Body of pancreas (tissue), 4 donors: ENCODE measurements at regions not wholly inside any gene's neighbourhood (a gene's known extent, or its start where the extent isn't known, plus 50 kb on each side); places are given as distances from the start of the nearest gene placed in this dataset.

Experiments
- ATAC-seq: fragments of 150-250 bp; one replicate; pipeline ENCODE4 v1.9.1; 2016
- DNase-seq, 4 donors: peaks; one replicate each; pipeline ENCODE4 v3.0.0-alpha.2; 2019
- H3K27ac ChIP-seq, 4 donors: fragments of 200-600 bp; sonication (generic); 1 replicate in 3 of 4; 2 replicates in 1 of 4; pipeline versions ENCODE4 v1.5.1 to v1.6.1; 2016 to 2019; ENCODE audit warnings: mild to moderate bottlenecking in 1 of 4, mixed read lengths in 1 of 4, moderate library complexity in 1 of 4
- H3K27me3 ChIP-seq, 2 donors: fragments of 200-600 bp; sonication (generic); one replicate each; pipeline ENCODE4 v1.6.0; 2016; ENCODE audit warnings: mild to moderate bottlenecking in 1 of 2
- H3K36me3 ChIP-seq, 2 donors: fragments of 200-600 bp; sonication (generic); replicated peaks in 1 of 2; 2 replicates each; pipeline ENCODE4 v1.5.1; 2016; ENCODE audit warnings: low read depth in 2 of 2; ENCODE audit not compliant: insufficient read depth in 1 of 2
- H3K4me1 ChIP-seq: fragments of 200-600 bp; sonication (generic); one replicate; pipeline ENCODE4 v1.6.0; 2016
- H3K4me3 ChIP-seq, 2 donors: fragments of 200-600 bp; sonication (generic); 1 replicate in 1 of 2; 2 replicates in 1 of 2; pipeline ENCODE4 v1.5.1; 2016 to 2019
- H3K9me3 ChIP-seq, 3 donors: fragments of 200-600 bp; sonication (generic); 1 replicate in 2 of 3; 2 replicates in 1 of 3; pipeline ENCODE4 v1.5.1; 2016
- CTCF ChIP-seq, 7 experiments: fragments of 450-650 bp in 4 of 7; fragments of 200-600 bp in 3 of 7; sonication (generic) in 3 of 7; IDR thresholded peaks; one replicate each; pipeline ENCODE4 v1.5.1; 2016 to 2019; ENCODE audit warnings: antibody characterized with exemption in 7 of 7
- POLR2A ChIP-seq, 3 donors: fragments of 450-650 bp; IDR thresholded peaks; one replicate each; pipeline ENCODE4 v1.6.1; 2016; ENCODE audit warnings: antibody characterized with exemption in 3 of 3, mild to moderate bottlenecking in 2 of 3
- WGBS, 2 donors: methylation state at CpG; one replicate each; pipeline ENCODE4 v1.1.5; 2017; 5-methylcytosine and 5-hydroxymethylcytosine counted together
- intact Hi-C: fragments of 100-400 bp; cut with DNase I; formaldehyde crosslinking; loops from one replicate; pipeline ENCODE4 v1.15.1; 2023

GRCh38 chr5:141793403-141793802 is 84.8 kb downstream of the PCDH1 start:
- H3K4me3 ChIP-seq = no peak overlapping the region
- DNase-seq (no peak), ATAC-seq (no peak)
- H3K27ac ChIP-seq = no peak overlapping the region
- no peaks in the 10 kb centered on the region for H3K4me1 ChIP-seq
- no peaks in the 10 kb centered on the region for H3K36me3 ChIP-seq
- intact Hi-C loops = no loop called here
- H3K9me3 ChIP-seq = no peaks in the 10 kb centered on the region
- H3K27me3 ChIP-seq = no peaks in the 10 kb centered on the region
- WGBS, 2 donors = 62 to 83% methylated on average over 3 of the region's 3 CpGs
- no peak for TF ChIP-seq POLR2A (IDR thresholded peaks at IDR 0.05)
- no peak for TF ChIP-seq CTCF (IDR thresholded peaks at IDR 0.05)

GRCh38 chr5:141790630-141791029 is 87.6 kb downstream of the PCDH1 start:
- intact Hi-C loops = no loop called here
- TF ChIP-seq POLR2A (IDR thresholded peaks at IDR 0.05) = no peak
- TF ChIP-seq CTCF (IDR thresholded peaks at IDR 0.05) = no peak
- DNase-seq (no peak), ATAC-seq (no peak)
- H3K27ac ChIP-seq = no peak overlapping the region
- H3K27me3 ChIP-seq = no peaks in the 10 kb centered on the region
- no peaks in the 10 kb centered on the region for H3K9me3 ChIP-seq
- H3K4me3 ChIP-seq = no peak overlapping the region
- H3K4me1 ChIP-seq = no peaks in the 10 kb centered on the region
- H3K36me3 ChIP-seq = no peaks in the 10 kb centered on the region
- WGBS, 2 donors = 62 to 89% methylated on average over 2 to 3 of the region's 3 CpGs

GRCh38 chr5:141789330-141789729 is 88.9 kb downstream of the PCDH1 start:
- Histone ChIP-seq H3K27me3 (no peaks in the 10 kb centered on the region), H3K27ac (no peak overlapping the region), H3K4me3 (no peak overlapping the region), H3K4me1 (no peaks in the 10 kb centered on the region), H3K36me3 (no peaks in the 10 kb centered on the region), H3K9me3 (no peaks in the 10 kb centered on the region)
- DNase-seq = no peak
- no peak for ATAC-seq
- intact Hi-C loops = no loop called here
- no peak for TF ChIP-seq CTCF (IDR thresholded peaks at IDR 0.05)
- TF ChIP-seq POLR2A (IDR thresholded peaks at IDR 0.05) = no peak
- WGBS, 2 donors = 68 to 70% methylated on average over 5 of the region's 5 CpGs

- Histone ChIP-seq H3K4me3 (no peak overlapping the region), H3K27ac (no peak overlapping the region), H3K36me3 (no peaks in the 10 kb centered on the region), H3K4me1 (no peaks in the 10 kb centered on the region), H3K9me3 (no peaks in the 10 kb centered on the region), H3K27me3 (no peaks in the 10 kb centered on the region)
- ATAC-seq = no peak
- no peak for TF ChIP-seq POLR2A (IDR thresholded peaks at IDR 0.05)
- WGBS, 2 donors = 59 to 69% methylated on average over 6 of the region's 6 CpGs
- DNase-seq = no peak
- intact Hi-C loops = no loop called here
These were observed 89.8 kb downstream of the PCDH1 start for GRCh38 chr5:141788296-141788970.

DNA sequence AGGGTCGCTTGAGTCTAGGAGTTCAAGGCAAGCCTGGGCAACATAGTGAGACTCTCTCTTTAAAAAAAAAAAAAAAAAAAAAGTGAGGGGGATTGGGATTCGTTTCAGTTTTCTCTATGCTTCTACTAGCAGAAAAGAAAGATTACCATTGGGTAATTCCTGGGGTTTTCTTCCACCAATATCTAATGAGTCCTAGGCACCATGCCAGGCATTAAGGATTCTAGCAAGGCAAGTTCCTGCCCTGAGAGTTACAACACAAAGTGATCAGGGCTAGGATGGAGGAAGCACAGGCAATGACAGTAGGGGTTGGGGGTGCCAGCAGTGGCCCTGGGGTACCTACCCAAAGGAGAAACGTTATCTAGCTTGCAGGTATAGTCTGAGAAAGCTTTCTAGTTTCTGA is 90.8 kb downstream of the PCDH1 start:
- intact Hi-C loops = no loop called here
- no peak for ATAC-seq
- TF ChIP-seq CTCF (IDR thresholded peaks at IDR 0.05) (no peak), POLR2A (IDR thresholded peaks at IDR 0.05) (no peak)
- H3K27me3 ChIP-seq = no peaks in the 10 kb centered on the region
- H3K4me1 ChIP-seq = no peaks in the 10 kb centered on the region
- DNase-seq = no peak
- no peaks in the 10 kb centered on the region for H3K36me3 ChIP-seq
- WGBS, 2 donors = 44 to 48% methylated on average over 3 of the region's 3 CpGs
- no peak overlapping the region for H3K27ac ChIP-seq
- no peaks in the 10 kb centered on the region for H3K9me3 ChIP-seq
- no peak overlapping the region for H3K4me3 ChIP-seq
